8988T (cell line): ENCODE measurements at regions not wholly inside any gene's neighbourhood (a gene's known extent, or its start where the extent isn't known, plus 50 kb on each side); places are given as distances from the start of the nearest gene placed in this dataset.

Experiments used
- DNase-seq: peaks from one replicate; pipeline ENCODE4 v3.0.0; 2011

DNA sequence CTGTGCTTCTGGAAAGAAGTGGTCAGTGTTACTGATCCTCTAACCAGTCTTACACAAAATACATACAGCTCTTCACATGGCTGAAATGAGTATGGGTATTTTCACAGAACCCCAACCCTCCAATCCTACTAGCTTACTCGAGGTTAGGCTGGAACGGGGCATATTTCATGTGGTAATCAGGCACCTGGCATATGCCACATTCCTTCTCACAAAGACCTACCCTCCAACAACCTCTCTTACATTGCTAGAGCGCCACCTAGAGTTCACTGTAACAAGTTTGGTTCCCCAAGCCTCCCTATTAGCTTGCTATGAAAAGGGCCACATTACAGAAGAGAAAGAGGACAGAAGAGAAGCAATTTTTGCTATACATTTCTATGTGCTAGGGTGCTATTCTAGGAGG is 597.3 kb downstream of the PRELID2 start:
- DNase-seq: no peak

DNA sequence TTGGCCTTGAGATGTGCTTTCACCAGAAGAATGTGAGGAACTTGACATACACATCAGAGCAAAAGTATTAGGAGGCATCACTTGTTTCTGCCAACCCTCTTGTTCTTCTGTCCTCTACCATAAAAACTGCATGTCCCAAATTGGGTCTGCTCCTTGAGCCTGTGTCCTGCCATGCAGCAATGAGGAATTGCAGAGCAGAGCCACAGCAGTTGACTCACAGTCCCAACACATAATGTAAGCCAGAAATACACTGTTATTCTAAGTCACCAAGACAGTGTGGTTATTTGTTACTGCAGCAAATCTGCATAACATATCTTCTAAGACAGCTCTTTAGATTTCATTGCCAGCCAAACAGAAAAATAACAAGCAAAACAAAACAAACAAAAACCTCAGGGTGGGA is 598.2 kb downstream of the PRELID2 start:
- DNase-seq: no peak

DNA sequence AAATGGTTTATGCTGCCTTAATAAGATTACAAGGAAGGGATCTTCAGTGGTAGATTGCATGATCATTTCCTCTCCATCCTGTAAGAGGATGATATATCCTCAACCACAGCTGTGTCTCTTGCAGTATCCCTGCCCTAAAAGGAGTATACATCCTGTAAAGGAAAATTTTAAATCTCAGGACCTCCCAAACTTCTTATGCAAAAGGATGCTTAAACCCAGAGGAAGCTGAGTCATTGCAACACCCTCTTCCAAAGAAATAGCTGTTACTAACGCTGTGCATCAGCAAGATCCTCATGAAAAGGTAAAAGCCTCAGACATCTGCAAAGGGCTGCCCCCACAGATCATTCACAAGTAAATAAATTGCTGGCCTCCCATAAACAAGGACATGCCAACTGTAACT is 599.0 kb downstream of the PRELID2 start:
- no peak for DNase-seq

DNA sequence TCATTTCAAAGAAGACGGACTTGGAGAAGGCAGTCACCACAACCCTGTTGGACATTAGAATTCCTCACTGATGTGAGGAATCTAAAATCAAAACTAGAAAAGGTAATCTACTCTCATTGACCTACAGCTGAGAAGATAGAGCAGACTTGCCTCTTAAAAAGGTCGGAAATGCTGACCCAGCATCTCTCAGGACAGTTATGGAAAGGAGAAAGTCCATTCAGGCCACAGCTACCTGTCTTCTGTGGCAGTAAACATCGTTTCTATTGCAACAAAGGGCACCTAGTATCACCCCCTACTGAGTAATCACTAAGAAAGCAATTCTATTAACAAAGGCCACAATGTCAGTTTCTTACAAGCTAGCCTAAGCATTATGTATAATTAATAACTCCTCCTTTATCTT is 601.7 kb downstream of the PRELID2 start:
- no peak for DNase-seq

DNA sequence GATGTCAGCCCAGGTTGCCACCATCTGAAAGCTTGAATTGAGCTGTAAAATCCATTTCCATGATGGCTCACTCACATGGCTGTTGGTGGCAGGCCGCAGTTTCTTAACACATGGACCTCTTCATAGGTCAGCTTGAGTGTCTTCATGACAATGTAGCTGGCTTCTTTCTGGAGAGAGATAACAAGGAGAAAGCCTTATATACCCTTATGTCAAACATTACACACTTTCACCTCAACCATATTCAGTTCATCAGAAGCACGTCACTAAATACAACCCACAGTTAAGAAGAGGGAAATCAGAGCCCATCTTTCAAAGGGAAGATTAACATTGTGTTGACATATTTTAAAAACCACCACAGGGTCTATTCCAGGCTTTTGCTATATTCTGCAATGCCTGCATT is 604.4 kb downstream of the PRELID2 start:
- DNase-seq: no peak

DNA sequence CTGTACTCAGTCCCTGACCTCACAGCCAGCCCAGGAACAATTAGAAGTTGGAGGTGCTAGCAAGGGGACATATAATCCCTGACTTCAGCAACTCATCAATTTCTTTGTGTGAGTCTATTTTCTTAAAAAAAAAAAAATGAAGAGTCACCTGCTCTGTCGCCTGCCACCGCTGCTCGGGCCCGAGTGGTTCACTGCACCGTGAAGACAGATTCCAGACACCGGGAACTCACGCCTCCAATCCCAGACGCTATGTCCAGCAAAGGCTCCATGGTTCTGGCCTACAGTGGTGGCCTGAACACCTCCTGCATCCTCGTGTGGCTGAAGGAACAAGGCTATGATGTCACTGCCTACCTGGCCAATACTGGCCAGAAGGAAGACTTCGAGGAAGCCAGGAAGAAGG is 606.6 kb downstream of the PRELID2 start:
- DNase-seq: no peak

DNA sequence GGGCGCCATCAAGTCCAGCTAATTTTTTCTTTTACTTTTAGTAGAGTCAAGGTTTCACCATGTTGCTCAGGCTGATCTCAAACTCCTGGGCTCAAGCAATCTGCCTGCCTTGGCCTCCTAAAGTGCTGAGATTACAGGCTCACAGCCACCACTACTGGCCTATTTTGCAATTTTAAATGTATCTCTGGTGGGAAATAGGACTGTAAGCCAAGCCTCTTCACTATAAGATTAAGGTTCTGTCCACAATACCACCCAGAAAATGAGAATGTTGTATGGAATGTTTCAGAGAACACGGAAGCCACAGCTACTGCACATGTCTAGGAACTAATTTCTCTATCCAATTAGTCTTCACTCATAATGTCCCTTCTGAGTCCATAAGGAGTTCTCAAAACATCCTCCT is 607.3 kb downstream of the PRELID2 start:
- no peak for DNase-seq

DNA sequence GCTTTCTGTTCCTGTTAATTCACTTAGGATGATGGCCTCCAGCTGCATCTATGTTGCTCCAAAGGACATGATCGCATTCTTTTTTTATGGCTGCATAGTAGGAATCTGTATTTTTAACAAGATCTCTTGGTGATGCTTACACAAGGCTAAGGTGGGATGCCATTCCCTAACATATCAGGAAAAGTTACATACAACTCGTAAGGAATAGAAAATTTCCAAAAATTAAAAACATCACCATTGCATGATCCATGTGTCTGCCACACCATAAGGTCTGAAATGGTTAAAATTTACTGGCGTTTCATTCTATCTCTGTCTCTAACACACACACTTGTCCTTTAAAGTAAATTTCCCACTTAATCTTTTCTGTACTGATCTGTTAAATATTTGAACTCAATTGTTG is 608.4 kb downstream of the PRELID2 start:
- no peak for DNase-seq

DNA sequence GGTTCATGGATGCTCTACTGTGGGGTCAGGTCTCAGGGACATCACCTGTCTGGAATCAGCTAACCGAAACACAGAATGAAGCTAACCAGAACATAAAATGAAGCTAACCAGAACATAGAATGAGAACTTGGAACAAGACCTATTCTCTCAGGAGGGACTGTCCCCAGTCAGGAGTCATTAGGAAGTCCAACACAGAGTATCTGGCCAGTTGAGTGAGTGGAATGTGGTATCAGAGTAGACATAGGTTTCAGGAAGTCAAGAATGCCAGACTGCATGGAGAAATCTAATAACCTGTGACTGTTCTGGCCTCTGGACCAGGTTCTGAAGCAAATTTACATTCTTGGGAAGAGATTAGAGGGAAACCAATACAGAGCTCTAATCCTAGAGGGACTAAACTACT is 609.6 kb downstream of the PRELID2 start:
- no peak for DNase-seq

DNA sequence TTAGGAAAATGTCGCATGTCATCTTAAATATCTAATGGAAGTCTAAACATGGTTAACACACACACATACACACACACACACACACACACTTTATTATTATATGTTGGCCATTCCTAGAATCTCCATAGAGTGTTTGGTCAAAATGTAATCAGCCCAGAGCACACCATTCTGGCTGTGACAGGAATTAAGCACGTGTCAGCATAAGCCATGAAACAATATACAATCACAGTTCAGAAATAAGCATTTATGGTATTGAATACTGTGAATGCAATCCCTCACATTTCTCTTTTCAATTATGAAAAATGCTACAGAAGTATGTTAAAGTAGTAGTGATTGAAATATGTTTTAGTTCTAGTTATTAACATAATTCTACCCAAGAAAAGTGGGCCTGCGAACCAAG is 611.6 kb downstream of the PRELID2 start:
- no peak for DNase-seq

DNA sequence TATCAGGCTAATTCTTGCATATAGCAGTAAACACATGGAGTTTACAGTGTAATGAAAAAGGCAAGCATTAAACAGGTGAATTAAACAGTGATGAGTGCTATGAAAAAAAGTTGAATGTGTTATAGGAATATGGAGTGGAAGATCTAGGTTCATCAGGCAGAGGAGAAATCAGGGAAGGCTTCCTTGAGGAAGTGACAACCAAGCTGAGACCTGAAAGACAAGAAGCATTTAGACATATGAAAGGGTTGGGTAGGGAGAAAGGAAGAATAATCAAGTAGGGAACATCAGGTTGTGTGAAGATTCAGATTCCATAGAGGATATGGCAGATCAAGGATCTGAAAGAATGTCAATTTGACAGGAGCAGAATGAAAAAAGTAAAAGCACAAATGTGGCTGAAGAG is 612.5 kb downstream of the PRELID2 start:
- no peak for DNase-seq

DNA sequence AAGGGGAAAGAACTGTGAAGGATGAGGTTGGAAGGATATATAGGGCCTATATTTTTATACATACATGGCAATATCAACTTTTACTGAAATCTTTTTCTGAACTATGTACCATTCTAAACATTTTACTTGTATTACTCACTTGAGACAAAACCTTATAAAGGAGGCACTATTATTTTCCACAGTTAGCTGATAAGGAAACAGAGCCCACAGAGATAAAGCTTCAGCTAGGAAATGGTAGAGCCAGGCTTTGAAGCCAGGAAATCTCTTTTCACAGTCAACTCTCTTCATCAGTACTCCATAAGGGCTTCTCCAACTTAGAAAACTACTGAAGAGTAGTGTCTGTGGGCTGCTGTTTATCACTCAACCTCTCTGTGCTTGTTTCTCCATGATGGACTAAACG is 613.7 kb downstream of the PRELID2 start:
- DNase-seq: no peak

DNA sequence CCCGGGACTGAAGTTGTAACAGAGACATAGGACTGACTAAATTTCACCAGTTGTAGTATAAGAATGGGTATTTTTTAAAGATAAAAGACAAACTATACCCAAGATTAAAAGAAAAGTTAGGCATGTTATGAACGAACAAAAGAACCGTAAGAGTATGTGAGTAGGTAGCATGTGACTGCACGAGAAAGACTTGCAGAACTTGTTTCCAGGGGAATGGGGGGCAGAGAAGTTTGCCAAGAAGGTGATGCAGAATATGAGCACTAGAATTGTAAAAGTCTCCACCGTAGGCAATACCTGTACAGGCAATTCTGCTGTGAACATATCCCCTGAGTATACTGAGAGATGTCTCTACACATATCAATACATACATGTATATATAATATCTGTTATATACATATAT is 614.7 kb downstream of the PRELID2 start:
- no peak for DNase-seq

DNA sequence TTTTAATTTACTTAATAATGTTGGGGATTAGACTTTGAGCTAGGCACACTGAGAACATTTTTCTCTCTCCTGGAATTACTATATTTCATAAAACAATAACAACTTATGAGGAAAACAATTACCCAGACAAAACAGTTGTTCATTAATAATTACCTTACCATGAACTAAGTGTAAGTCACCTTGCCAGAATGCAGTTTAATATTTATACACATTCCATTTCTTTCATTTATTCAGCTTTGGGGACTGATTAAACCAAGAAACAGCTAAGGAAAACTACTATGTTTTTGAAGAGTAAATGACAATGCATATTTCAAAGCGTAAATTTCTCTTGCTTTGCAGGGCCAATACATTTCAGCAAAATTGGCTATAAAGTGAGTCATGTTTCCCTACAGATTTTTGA is 616.2 kb downstream of the PRELID2 start:
- DNase-seq: no peak

DNA sequence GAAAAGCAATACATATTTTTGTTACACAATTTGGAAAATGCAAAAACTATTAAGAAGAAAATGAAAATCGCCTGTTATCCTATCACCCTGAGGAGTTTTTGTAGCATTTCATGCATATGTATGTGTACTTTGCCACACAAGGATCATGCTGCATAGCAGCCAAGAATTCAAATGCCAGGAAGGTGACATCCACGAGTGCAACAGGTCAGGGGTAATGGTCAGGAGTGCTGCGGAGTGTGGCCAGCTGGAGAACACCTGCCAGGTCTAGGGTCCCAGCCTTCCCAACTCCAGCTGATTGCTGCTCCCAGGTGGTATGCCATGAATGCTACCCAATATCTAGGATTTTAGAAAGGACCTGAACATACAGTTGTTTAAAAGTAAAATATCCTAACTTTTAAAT is 617.1 kb downstream of the PRELID2 start:
- no peak for DNase-seq

DNA sequence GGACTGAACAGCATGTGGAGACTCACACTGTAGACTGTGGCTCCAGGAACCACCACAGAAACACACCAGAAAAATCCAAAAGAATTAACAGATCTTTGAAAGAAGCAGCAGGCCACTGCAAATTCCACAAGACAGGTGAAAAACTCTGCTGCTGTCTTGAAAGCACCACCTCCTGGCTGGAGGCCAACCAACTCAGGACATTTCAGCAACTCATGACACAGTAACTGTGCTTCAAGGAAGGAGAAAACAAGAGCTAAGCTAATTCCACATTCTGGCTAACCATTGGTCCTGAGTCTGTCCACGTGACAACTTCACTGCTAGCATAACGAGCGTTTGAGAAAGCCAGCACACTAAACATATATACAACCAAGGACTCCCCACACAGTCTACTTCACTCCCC is 625.1 kb downstream of the PRELID2 start:
- no peak for DNase-seq

DNA sequence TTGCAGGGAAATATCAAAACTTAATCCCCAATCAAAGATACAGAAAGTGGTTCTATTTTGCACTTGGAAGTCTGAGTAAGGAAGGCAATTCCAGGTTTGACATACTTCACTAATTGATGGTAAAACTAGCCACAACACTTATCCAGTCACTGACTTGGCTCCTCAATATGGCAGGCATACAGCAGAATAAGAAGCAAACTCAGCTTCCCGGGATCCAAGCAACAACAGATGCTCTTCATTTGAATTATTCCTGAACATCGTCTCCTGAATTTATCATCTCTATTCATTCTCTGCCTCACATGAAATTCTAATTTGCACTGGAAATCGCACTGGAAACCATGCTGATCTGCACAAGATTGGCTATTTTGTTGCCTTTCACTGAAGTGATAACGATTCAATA is 629.6 kb downstream of the PRELID2 start:
- DNase-seq: no peak

DNA sequence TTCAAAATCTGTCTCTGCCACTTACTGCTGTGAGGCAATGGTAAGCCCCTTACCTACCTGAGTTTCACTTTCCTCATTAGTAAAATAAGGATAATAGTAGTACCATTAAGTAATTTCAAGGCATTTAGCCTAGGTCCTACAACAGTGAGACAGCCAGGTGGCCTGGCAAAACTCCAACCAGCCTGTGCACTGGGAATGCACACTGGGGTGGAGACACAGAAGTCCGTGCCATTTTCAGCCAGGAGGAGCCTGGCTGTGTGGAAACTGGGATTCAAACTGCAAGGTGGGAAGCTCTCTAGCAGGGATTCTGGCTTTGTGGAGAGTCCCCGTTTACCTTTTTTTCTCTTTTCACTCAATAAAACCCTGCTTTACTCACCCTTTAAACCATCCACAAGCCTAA is 630.4 kb downstream of the PRELID2 start:
- no peak for DNase-seq

DNA sequence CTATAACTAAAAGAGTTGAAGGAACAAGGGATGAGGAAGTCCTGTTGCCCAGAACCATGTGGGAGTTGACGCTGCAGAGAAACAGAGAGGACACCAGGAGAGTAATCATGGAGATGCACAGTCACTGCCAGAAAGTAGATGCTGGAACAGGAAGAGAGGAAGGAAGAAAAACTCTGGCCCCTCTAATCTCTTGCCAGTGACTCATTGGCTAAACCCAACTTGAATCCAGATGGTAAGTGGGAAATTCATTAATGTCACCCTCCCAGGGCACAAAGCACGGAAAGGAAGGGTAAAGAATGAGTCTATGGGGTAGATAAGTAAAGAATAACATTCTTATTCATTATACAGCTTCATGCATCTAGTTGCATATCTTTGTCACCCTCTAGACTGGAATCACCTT is 631.9 kb downstream of the PRELID2 start:
- no peak for DNase-seq

DNA sequence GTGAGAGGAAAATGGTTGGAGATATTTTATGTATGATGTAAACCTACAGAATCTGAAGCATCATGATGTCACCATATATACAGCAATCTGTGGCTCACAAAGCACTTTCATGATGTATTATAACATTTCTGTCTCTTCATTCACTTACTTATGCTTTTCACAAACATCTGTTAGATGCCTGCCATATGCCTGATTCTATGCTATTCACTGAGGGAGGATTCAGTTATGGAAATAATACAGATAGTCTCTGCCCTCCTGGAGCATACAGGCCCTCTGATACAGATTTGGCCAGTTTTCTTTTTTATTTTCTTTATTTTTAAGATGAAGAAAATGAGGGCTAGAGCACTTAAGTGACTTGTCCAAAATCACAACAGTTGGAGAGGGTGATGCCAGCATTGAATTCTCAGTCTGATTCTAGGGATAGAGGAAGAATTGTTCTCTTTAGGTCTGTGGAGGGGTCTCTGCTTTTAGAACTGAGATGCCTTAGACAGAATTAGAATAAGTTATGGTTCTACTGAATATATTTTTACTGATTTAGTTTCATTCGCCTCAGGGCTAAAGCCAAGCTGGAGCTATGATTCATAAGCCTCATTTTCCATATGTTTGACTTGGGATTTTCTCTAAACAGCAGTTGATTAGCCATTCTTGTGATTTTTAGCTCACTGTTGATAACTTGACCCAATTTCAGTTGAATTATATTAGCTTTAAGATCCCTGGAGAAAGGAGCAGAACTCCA is 636.4 kb downstream of the PRELID2 start:
- DNase-seq: no peak

DNA sequence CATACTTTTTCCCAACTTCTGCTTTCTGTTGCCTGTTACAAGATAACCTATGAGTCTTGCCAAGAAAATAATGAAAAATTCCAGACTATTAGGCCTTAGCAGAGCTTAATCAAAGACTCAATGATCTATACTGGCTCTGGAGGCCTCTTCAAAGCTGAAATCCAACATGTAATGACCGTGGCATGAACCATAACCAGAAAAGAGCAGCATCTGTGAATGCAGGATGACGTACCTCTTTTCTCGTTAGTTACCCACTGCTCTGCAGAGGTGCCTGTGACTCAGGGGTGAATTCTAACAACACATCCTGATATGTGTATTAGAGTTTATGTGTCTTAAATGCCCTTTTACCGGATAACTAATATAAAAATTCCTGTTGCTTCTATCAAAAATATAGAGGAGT is 645.4 kb downstream of the PRELID2 start:
- no peak for DNase-seq

DNA sequence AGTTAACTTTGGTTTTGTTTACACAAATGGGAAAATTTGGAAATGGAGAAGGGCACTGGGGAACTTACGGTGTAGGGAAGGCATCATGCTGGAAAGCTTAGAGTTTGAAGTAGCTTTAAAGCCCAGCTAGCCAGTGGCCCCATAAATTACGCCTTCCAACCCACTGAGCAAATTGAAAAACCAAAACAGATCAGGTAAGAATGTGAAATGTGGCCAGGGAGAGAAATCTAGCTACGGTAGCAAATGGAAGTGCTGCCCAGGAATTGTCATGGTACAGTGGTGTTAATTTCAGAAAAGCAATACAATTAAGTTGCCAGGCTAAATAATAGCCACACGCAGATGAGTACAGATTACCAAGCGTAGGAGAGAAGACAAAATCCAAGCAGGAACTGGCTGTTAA is 654.8 kb downstream of the PRELID2 start:
- no peak for DNase-seq

DNA sequence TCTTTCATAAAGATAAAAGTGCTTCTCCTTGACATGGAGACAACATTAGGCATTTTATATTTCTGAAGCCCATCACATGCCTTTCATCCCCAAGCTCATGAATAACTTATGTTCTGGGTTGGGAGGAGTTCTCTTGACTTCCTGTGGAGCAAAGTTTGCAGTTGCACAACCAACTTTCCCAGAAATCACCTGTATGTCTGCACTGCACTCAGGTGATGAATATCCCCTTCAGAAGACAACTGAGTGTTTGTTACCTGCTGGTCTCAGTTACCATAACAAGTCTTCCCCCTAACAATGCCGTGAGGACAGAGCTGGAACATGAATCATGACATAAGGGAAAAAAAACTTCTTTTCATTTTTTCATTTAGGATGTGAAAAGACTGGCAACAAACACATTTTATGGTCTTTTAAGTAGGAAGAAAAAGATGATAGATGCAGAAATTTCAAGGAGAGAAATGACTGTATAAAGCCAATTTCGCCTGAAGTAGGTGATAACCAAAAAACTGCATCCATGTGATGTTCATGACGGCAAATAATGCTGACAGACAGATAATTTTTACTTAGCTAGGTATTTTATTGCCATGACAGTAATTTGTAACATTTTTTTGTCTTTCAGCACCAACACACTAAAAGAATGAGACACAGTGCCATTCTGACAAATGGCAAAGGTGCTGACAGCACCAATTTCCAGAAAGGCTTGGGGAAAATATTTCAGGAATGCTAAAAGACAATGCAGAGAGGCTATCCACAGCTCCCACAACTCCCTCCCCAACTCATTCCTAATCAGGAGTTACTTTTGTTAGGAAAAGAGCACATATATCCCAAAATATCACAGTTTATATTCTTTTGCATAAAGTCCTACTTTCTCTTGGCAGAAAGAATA is 656.3 kb downstream of the PRELID2 start:
- no peak for DNase-seq

DNA sequence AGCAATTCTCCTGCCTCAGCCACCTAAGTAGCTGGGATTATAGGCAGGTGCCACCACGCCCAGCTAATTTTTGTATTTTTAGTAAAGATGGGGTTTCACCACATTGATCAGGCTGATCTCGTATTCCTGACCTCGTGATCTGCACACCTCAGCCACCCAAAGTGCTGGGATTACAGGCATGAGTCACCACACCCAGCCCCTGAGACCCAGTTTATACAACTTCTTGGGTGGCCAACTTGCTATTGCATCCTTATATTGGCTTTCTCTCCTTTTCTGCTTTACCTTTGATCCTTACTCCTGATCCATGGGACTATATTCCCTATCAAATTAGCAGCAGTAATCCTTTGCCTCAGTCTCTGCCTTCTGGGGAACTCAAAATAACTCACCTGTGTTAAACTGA is 659.1 kb downstream of the PRELID2 start:
- no peak for DNase-seq

DNA sequence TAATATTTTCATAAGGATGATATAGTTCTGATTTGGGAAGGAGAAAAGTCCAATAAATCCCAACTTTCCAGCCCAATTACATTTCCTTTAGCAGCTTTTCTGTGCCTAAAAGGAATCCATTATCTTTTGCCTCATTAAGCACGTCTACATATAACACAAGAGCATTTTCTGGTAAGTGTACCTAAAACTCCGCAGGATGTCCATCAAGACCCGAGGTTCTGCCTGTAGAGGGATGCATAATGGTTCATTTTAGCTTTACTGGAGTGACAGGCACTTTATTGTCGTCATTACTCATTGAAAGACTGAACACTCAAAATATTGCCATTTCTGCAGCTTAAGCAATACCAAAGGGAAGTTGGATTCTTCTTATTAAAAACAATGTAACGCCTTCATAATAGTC is 669.0 kb downstream of the PRELID2 start:
- DNase-seq: no peak
